ENCODE measurements at regions not wholly inside any gene's neighbourhood (a gene's known extent, or its start where the extent isn't known, plus 50 kb on each side); places are given as distances from the start of the nearest gene placed in this dataset.

DNA sequence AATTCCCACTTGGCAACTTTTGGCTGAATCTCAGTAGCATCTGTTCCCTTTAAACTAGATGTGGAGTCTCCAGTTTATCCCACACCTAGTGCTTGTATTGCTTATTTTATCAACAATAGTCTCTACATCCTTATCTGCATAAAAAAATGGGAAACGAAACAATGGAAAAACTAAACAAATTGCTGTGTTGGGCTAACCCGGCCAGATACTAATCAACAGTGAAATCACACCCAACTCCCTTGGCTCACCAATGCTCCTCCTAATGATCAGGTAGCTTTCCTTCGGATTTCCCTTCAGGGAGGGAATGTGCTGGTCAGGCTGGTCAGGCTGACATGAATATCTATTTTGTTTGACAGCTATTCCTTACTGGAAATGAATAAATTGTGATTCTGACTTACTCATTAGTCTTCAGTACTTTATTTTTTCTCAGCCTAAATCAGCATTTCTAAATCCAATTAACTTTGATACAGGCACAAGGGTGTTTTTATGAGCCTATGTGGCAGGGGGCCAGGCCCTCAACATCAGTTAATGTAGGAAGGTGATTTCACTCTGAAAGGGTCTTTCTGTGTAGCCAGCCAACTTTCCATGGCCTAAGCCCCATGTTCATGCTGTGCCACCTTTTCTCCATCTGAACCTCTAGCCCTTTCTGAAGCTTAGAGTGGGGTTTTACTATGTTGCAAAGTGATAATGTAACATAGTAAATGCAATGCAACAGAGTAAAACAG is 170.5 kb upstream of the NPSR1 start:
- no peak for DNase-seq (ENCODE audit: low read depth)
- H3K4me3 ChIP-seq (ENCODE audit: control insufficient read depth, low read depth, low read length), result no peak overlapping the region
- no peak for TF ChIP-seq CTCF (conservative IDR thresholded peaks at IDR 0.05; ENCODE audit: control insufficient read depth, insufficient read depth, low read depth, low read length)

DNA sequence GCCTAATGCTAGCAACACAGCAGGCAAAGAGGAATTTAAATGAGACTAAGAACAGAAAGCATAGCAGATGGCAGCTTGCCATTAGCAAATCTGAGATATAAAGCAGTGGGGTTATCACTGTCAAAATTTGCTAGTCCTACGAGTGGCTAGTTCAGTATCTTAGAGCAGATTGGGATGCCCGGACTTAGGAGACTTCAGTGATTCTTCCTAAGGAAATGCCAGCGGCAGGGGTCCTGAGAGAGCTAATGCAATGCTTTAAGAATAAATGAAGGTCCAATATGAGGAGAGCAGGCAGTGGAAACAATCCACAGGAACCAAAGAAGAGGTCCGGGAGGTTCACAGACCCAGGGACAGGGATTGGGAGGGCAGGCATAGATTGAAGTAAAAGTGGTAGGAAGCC is 169.3 kb upstream of the NPSR1 start:
- DNase-seq (ENCODE audit: low read depth), result no peak
- no peak for TF ChIP-seq CTCF (conservative IDR thresholded peaks at IDR 0.05; ENCODE audit: control insufficient read depth, insufficient read depth, low read depth, low read length)
- H3K4me3 ChIP-seq (ENCODE audit: control insufficient read depth, low read depth, low read length), result no peak overlapping the region

DNA sequence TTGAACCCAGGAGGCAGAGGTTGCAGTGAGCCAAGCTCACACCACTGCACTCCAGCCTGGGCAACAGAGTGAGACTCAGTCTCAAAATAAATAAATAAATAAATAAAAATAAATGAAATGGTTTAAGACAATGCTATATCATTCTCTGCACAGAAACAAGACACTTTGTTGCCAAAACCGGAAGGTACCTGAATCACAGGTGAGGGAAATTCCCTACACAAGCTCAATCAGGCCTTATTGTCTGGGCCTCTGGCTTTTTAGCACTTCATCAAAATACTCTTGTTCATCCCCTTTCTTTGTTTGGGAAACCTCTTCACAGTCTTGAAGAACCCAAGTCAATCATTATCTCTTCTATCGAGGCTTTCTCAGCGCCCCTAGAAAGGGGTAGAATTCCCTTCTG is 166.1 kb upstream of the NPSR1 start:
- H3K4me3 ChIP-seq (ENCODE audit: control insufficient read depth, low read depth, low read length), result no peak overlapping the region
- TF ChIP-seq CTCF (conservative IDR thresholded peaks at IDR 0.05; ENCODE audit: control insufficient read depth, insufficient read depth, low read depth, low read length), result no peak
- DNase-seq (ENCODE audit: low read depth), result no peak

GRCh38 chr7:34493752-34494151 is 164.3 kb upstream of the NPSR1 start:
- no peak for TF ChIP-seq CTCF (conservative IDR thresholded peaks at IDR 0.05; ENCODE audit: control insufficient read depth, insufficient read depth, low read depth, low read length)
- H3K4me3 ChIP-seq (ENCODE audit: control insufficient read depth, low read depth, low read length), result no peak overlapping the region
- no peak for DNase-seq (ENCODE audit: low read depth)

- H3K4me3 ChIP-seq (ENCODE audit: control insufficient read depth, low read depth, low read length), result no peak overlapping the region
- DNase-seq (ENCODE audit: low read depth), result no peak
- TF ChIP-seq CTCF (conservative IDR thresholded peaks at IDR 0.05; ENCODE audit: control insufficient read depth, insufficient read depth, low read depth, low read length), result peak; percentile 7
These were observed 160.8 kb upstream of the NPSR1 start for GRCh38 chr7:34497153-34497777.

DNA sequence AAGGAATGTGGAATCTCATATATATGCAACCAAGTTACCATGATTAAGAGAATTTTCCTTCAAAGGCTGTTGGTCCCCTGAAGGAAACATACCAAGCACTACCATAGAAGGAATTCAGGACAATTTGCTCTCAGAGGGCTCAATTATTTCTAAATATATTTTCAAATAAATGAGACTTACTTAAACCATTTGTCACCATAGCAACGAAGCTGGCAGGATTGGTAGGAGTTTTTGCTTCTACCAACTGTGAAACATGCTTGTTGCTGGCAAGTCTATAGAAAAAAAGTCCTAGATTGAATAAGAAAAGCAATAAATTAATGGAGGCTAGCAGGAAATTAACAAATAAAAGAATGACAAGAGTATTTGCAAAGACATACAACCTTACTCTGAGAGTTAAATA is 156.9 kb upstream of the NPSR1 start:
- H3K4me3 ChIP-seq (ENCODE audit: control insufficient read depth, low read depth, low read length), result no peak overlapping the region
- no peak for DNase-seq (ENCODE audit: low read depth)
- no peak for TF ChIP-seq CTCF (conservative IDR thresholded peaks at IDR 0.05; ENCODE audit: control insufficient read depth, insufficient read depth, low read depth, low read length)

Measured in fibroblast of mammary gland (primary cell).